Posterior cingulate gyrus (tissue), 11 donors: ENCODE measurements at regions not wholly inside any gene's neighbourhood (a gene's known extent, or its start where the extent isn't known, plus 50 kb on each side); places are given as distances from the start of the nearest gene placed in this dataset.

Source experiments
- DNase-seq, 10 donors: peaks; one replicate each; pipeline versions ENCODE4 v3.0.0 to v3.0.0-alpha.2; 2020 to 2021; ENCODE audit warnings: mixed read lengths in 3 of 10
- intact Hi-C: fragments of 100-400 bp; cut with DNase I; formaldehyde crosslinking; loops from one replicate; pipeline ENCODE4 v1.15.1; 2023

GRCh38 chr2:217049956-217050355 is 190.1 kb upstream of the TNP1 start:
- intact Hi-C loops: no loop called here
- DNase-seq: no peak

- DNase-seq: no peak
- intact Hi-C loops: no loop called here
These were observed 189.6 kb upstream of the TNP1 start for GRCh38 chr2:217049422-217049821.

GRCh38 chr2:217048730-217049129 is 188.9 kb upstream of the TNP1 start:
- intact Hi-C loops: no loop called here
- no peak for DNase-seq

GRCh38 chr2:217047631-217048030 is 187.8 kb upstream of the TNP1 start:
- DNase-seq: no peak

GRCh38 chr2:217047209-217047608 is 187.3 kb upstream of the TNP1 start:
- DNase-seq: no peak
- intact Hi-C loops: no loop called here

More at GRCh38 chr2:217047631-217048030, 187.8 kb upstream of the TNP1 start:
- intact Hi-C loops: no loop called here

GRCh38 chr2:217045700-217046475 is 186.0 kb upstream of the TNP1 start:
- DNase-seq: no peak
- intact Hi-C loops: no loop called here

- DNase-seq: no peak
- intact Hi-C loops: no loop called here
These were observed 180.2 kb upstream of the TNP1 start for GRCh38 chr2:217040099-217040498.

GRCh38 chr2:217038001-217038400 is 178.1 kb upstream of the TNP1 start:
- intact Hi-C loops: no loop called here
- no peak for DNase-seq

- DNase-seq: no peak
- intact Hi-C loops: no loop called here
These were observed 177.5 kb upstream of the TNP1 start for GRCh38 chr2:217037353-217037752.

GRCh38 chr2:217035967-217036366 is 176.1 kb upstream of the TNP1 start:
- intact Hi-C loops: no loop called here

GRCh38 chr2:217033186-217033585 is 173.3 kb upstream of the TNP1 start:
- no peak for DNase-seq
- intact Hi-C loops: no loop called here

More at GRCh38 chr2:217035967-217036366, 176.1 kb upstream of the TNP1 start:
- DNase-seq: no peak

GRCh38 chr2:217031445-217031844 is 171.6 kb upstream of the TNP1 start:
- no peak for DNase-seq

GRCh38 chr2:217030081-217030480 is 170.2 kb upstream of the TNP1 start:
- no peak for DNase-seq
- intact Hi-C loops: no loop called here

More at GRCh38 chr2:217031445-217031844, 171.6 kb upstream of the TNP1 start:
- intact Hi-C loops: no loop called here

GRCh38 chr2:217028128-217028527 is 168.3 kb upstream of the TNP1 start:
- intact Hi-C loops: no loop called here
- no peak for DNase-seq

- DNase-seq: no peak
- intact Hi-C loops: no loop called here
These were observed 167.6 kb upstream of the TNP1 start for GRCh38 chr2:217027414-217027813.

GRCh38 chr2:217026569-217026968 is 166.7 kb upstream of the TNP1 start:
- no peak for DNase-seq
- intact Hi-C loops: no loop called here

- no peak for DNase-seq
- intact Hi-C loops: no loop called here
These were observed 166.3 kb upstream of the TNP1 start for GRCh38 chr2:217026161-217026560.

GRCh38 chr2:217023611-217024010 is 163.7 kb upstream of the TNP1 start:
- intact Hi-C loops: no loop called here
- no peak for DNase-seq

- intact Hi-C loops: no loop called here
- no peak for DNase-seq
These were observed 157.8 kb upstream of the TNP1 start for GRCh38 chr2:217017456-217018252.

GRCh38 chr2:217016796-217017419 is 157.0 kb upstream of the TNP1 start:
- intact Hi-C loops: no loop called here
- DNase-seq: no peak

GRCh38 chr2:217014328-217015105 is 154.7 kb upstream of the TNP1 start:
- intact Hi-C loops: no loop called here
- DNase-seq: no peak
